Trophoblast cell (in vitro differentiated cells and primary cell): ENCODE measurements at regions not wholly inside any gene's neighbourhood (a gene's known extent, or its start where the extent isn't known, plus 50 kb on each side); places are given as distances from the start of the nearest gene placed in this dataset.

Experiments used
- DNase-seq, 2 donors: peaks; one replicate each; pipeline ENCODE4 v3.0.0-alpha.2; 2016
- H2AFZ ChIP-seq: 2 replicates; pipeline ENCODE4 v1.6.1; 2013; ENCODE audit warnings: low read length, moderate library complexity, mild to moderate bottlenecking; ENCODE audit not compliant: insufficient read depth, poor library complexity
- H2AK5ac ChIP-seq: 2 replicates; pipeline ENCODE4 v1.6.1; 2013; ENCODE audit warnings: mild to moderate bottlenecking, low read length
- H2BK120ac ChIP-seq: 2 replicates; pipeline ENCODE4 v1.6.1; 2013; ENCODE audit warnings: low read length, mild to moderate bottlenecking, moderate library complexity; ENCODE audit not compliant: insufficient read depth, poor library complexity
- H2BK12ac ChIP-seq: 2 replicates; pipeline ENCODE4 v1.6.1; 2013; ENCODE audit warnings: mild to moderate bottlenecking, low read length, moderate library complexity
- H2BK5ac ChIP-seq: 2 replicates; pipeline ENCODE4 v1.6.1; 2013; ENCODE audit warnings: low read length, low read depth, moderate library complexity, mild to moderate bottlenecking; ENCODE audit not compliant: poor library complexity
- H3K14ac ChIP-seq: 2 replicates; pipeline ENCODE4 v1.6.1; 2013; ENCODE audit warnings: mild to moderate bottlenecking, low read length
- H3K18ac ChIP-seq: 2 replicates; pipeline ENCODE4 v1.6.1; 2013; ENCODE audit warnings: mild to moderate bottlenecking, low read length
- H3K23ac ChIP-seq: 2 replicates; pipeline ENCODE4 v1.6.1; 2013; ENCODE audit warnings: low read length
- H3K27ac ChIP-seq: 2 replicates; pipeline ENCODE4 v1.5.1; 2013; ENCODE audit warnings: low read depth, mild to moderate bottlenecking, inconsistent platforms, low read length, moderate library complexity
- H3K27me3 ChIP-seq: 2 replicates; pipeline ENCODE4 v1.6.1; 2013; ENCODE audit warnings: inconsistent platforms, mild to moderate bottlenecking, low read length, moderate library complexity; ENCODE audit not compliant: insufficient read depth
- H3K36me3 ChIP-seq, 2 experiments: 1 replicate in 1 of 2; 2 replicates in 1 of 2; pipeline ENCODE4 v1.6.1; 2013; ENCODE audit warnings: low read length in 2 of 2, mild to moderate bottlenecking in 2 of 2, moderate library complexity in 1 of 2; ENCODE audit not compliant: insufficient read depth in 2 of 2, control insufficient read depth in 1 of 2
- H3K4ac ChIP-seq: 2 replicates; pipeline ENCODE4 v1.6.1; 2013; ENCODE audit warnings: low read depth, mild to moderate bottlenecking, low read length, moderate library complexity
- H3K4me1 ChIP-seq, 2 experiments: 1 replicate in 1 of 2; 2 replicates in 1 of 2; pipeline ENCODE4 v1.6.1; 2013; ENCODE audit warnings: low read length in 2 of 2, mild to moderate bottlenecking in 2 of 2, moderate library complexity in 1 of 2; ENCODE audit not compliant: insufficient read depth in 2 of 2, control insufficient read depth in 1 of 2
- H3K4me2 ChIP-seq: 2 replicates; pipeline ENCODE4 v1.6.1; 2013; ENCODE audit warnings: inconsistent platforms, mild to moderate bottlenecking, low read length, moderate library complexity
- H3K4me3 ChIP-seq: 2 replicates; pipeline ENCODE4 v1.5.1; 2013; ENCODE audit warnings: mild to moderate bottlenecking, low read depth, low read length, inconsistent platforms
- H3K79me1 ChIP-seq: one replicate; pipeline ENCODE4 v1.6.1; 2013; ENCODE audit warnings: low read length
- H3K79me2 ChIP-seq: 2 replicates; pipeline ENCODE4 v1.6.1; 2013; ENCODE audit warnings: low read length, mild to moderate bottlenecking; ENCODE audit not compliant: control insufficient read depth, insufficient read depth, poor library complexity
- H3K9ac ChIP-seq: 2 replicates; pipeline ENCODE4 v1.6.1; 2013; ENCODE audit warnings: mild to moderate bottlenecking, low read length
- H3K9me3 ChIP-seq: 2 replicates; pipeline ENCODE4 v1.6.1; 2013; ENCODE audit warnings: low read depth, mild to moderate bottlenecking, control low read depth, inconsistent platforms, low read length; ENCODE audit not compliant: insufficient read depth
- H4K12ac ChIP-seq: 2 replicates; pipeline ENCODE4 v1.6.1; 2013; ENCODE audit warnings: low read depth, mild to moderate bottlenecking, low read length, moderate library complexity
- H4K8ac ChIP-seq: 2 replicates; pipeline ENCODE4 v1.6.1; 2013; ENCODE audit warnings: low read depth, mild to moderate bottlenecking, low read length, moderate library complexity
- H4K91ac ChIP-seq: one replicate; pipeline ENCODE4 v1.6.1; 2013; ENCODE audit warnings: low read depth, mild to moderate bottlenecking, low read length, moderate library complexity
- WGBS: extraction: QIAGEN DNeasy Blood & Tissue Kit; methylation state at CpG from one replicate; pipeline ENCODE4 v1.1.7; 2013; ENCODE audit warnings: missing lambda C conversion rate; ENCODE audit not compliant: insufficient read length, insufficient coverage; ENCODE audit errors: extremely low coverage; 5-methylcytosine and 5-hydroxymethylcytosine counted together

- no peaks in the 10 kb centered on the region for H3K79me2 ChIP-seq
- no peak overlapping the region for H3K9ac ChIP-seq
- no peaks in the 10 kb centered on the region for H3K36me3 ChIP-seq
- no peak overlapping the region for H2BK5ac ChIP-seq
- no peak overlapping the region for H3K23ac ChIP-seq
- H3K18ac ChIP-seq: no peak overlapping the region
- WGBS: no CpG with 5 or more reads among the region's 2 CpGs
- no peak overlapping the region for H3K4me3 ChIP-seq
- no peak overlapping the region for H4K91ac ChIP-seq
- no peak overlapping the region for H2AK5ac ChIP-seq
- no peak overlapping the region for H3K4me2 ChIP-seq
- no peak overlapping the region for H2BK12ac ChIP-seq
- H3K79me1 ChIP-seq: no peaks in the 10 kb centered on the region
- H2AFZ ChIP-seq: no peak overlapping the region
- no peaks in the 10 kb centered on the region for H3K27me3 ChIP-seq
- H4K12ac ChIP-seq: no peak overlapping the region
- no peak overlapping the region for H4K8ac ChIP-seq
- H3K14ac ChIP-seq: no peak overlapping the region
- no peak for DNase-seq
- no peak overlapping the region for H3K27ac ChIP-seq
- H3K4ac ChIP-seq: no peak overlapping the region
- H3K9me3 ChIP-seq: no peaks in the 10 kb centered on the region
- H2BK120ac ChIP-seq: no peak overlapping the region
- H3K4me1 ChIP-seq: no peaks in the 10 kb centered on the region
These were observed 450.4 kb upstream of the LARGE1 start for GRCh38 chr22:34370711-34371110.

- H3K4ac ChIP-seq: no peak overlapping the region
- H3K4me2 ChIP-seq: no peak overlapping the region
- no peaks in the 10 kb centered on the region for H3K36me3 ChIP-seq
- H2BK5ac ChIP-seq: no peak overlapping the region
- no peak overlapping the region for H2AK5ac ChIP-seq
- no peak overlapping the region for H3K18ac ChIP-seq
- no peak overlapping the region for H3K27ac ChIP-seq
- no peaks in the 10 kb centered on the region for H3K27me3 ChIP-seq
- DNase-seq: no peak
- no CpG with 5 or more reads among the region's 2 CpGs for WGBS
- no peak overlapping the region for H3K14ac ChIP-seq
- no peak overlapping the region for H2BK12ac ChIP-seq
- no peaks in the 10 kb centered on the region for H3K9me3 ChIP-seq
- no peak overlapping the region for H4K8ac ChIP-seq
- no peak overlapping the region for H3K4me3 ChIP-seq
- H3K79me2 ChIP-seq: no peaks in the 10 kb centered on the region
- no peak overlapping the region for H2AFZ ChIP-seq
- no peaks in the 10 kb centered on the region for H3K4me1 ChIP-seq
- no peak overlapping the region for H3K9ac ChIP-seq
- H4K12ac ChIP-seq: no peak overlapping the region
- H4K91ac ChIP-seq: no peak overlapping the region
- H3K79me1 ChIP-seq: no peaks in the 10 kb centered on the region
- H3K23ac ChIP-seq: no peak overlapping the region
- no peak overlapping the region for H2BK120ac ChIP-seq
These were observed 459.5 kb upstream of the LARGE1 start for GRCh38 chr22:34379825-34380224.

GRCh38 chr22:34380532-34380931, 460.3 kb upstream of the LARGE1 start:
- Histone ChIP-seq H3K27me3 (no peaks in the 10 kb centered on the region), H3K79me2 (no peaks in the 10 kb centered on the region), H3K23ac (no peak overlapping the region), H2BK5ac (no peak overlapping the region), H3K4me3 (no peak overlapping the region), H3K9me3 (no peaks in the 10 kb centered on the region), H3K79me1 (no peaks in the 10 kb centered on the region), H2BK12ac (no peak overlapping the region), H3K18ac (no peak overlapping the region), H2AFZ (no peak overlapping the region), H2AK5ac (no peak overlapping the region), H3K14ac (no peak overlapping the region), H4K8ac (no peak overlapping the region), H3K27ac (no peak overlapping the region), H3K9ac (no peak overlapping the region), H3K36me3 (no peaks in the 10 kb centered on the region), H3K4me2 (no peak overlapping the region), H4K12ac (no peak overlapping the region), H2BK120ac (no peak overlapping the region), H4K91ac (no peak overlapping the region), H3K4me1 (no peaks in the 10 kb centered on the region), H3K4ac (no peak overlapping the region)
- DNase-seq: no peak
- WGBS: no CpG with 5 or more reads among the region's 4 CpGs

- Histone ChIP-seq H3K14ac (no peak overlapping the region), H3K27me3 (no peaks in the 10 kb centered on the region), H2BK120ac (no peak overlapping the region), H2AK5ac (no peak overlapping the region), H4K8ac (no peak overlapping the region), H4K91ac (no peak overlapping the region), H3K36me3 (no peaks in the 10 kb centered on the region), H3K4me1 (peaks cover 0 to under 1% of the 10 kb centered on the region in 2 experiments), H4K12ac (no peak overlapping the region), H3K18ac (no peak overlapping the region), H2BK5ac (no peak overlapping the region), H3K9ac (no peak overlapping the region), H3K27ac (no peak overlapping the region), H2AFZ (no peak overlapping the region), H2BK12ac (no peak overlapping the region), H3K79me2 (no peaks in the 10 kb centered on the region), H3K9me3 (no peaks in the 10 kb centered on the region), H3K4me3 (no peak overlapping the region), H3K23ac (no peak overlapping the region), H3K79me1 (no peaks in the 10 kb centered on the region), H3K4ac (no peak overlapping the region), H3K4me2 (no peak overlapping the region)
- WGBS: no CpG with 5 or more reads among the region's 3 CpGs
- DNase-seq: no peak
These were observed 470.1 kb upstream of the LARGE1 start for GRCh38 chr22:34390400-34390799.
